ENCODE measurements at regions not wholly inside any gene's neighbourhood (a gene's known extent, or its start where the extent isn't known, plus 50 kb on each side); places are given as distances from the start of the nearest gene placed in this dataset.

DNA sequence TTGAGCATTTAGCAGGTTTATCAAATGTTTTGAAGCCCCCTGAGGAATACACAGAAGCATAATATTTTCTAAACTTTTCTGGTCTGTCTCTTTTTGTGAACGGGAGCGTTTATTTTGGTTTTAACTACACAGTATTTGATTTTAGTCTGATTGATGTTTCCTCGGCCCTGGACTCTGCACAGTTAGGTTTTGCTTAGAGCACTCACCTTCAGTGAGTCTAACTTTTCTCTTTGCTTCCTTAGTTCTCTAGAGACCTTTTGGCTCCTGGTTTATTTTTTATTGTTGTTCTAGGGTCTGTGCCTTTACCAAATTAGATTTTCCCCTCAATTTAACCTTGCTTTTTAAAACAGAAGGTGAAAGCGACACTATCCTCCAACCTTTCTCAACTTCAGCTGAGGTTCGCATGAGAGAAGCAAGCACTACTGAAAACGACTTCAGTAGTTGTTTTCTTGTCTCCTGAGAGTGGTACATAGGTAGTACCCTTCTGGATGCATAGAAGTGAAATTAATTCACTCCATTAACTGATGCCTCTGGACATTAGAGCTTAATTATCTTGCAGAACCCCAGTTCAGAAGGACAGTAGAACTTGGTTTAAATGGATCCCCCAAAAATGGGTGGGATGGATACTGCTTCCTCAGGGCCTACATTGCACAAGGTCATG is 166.7 kb upstream of the ELL2 start:
- in situ Hi-C loops (cut with MboI; ENCODE audit: low pct_ligation_motif_present in 1 of 4, low pct_unique_long_range_greater_than_20kb in 1 of 4, low sequenced_read_pairs in 3 of 4): no loop called here
- WGBS, 2 donors (ENCODE audit: low coverage in 1 of 2): 81 to 84% methylated on average over 6 of the region's 6 CpGs
- H3K4me1 ChIP-seq: peaks cover 0 to 16% (median 12%) of the 10 kb centered on the region in 4 donors

DNA sequence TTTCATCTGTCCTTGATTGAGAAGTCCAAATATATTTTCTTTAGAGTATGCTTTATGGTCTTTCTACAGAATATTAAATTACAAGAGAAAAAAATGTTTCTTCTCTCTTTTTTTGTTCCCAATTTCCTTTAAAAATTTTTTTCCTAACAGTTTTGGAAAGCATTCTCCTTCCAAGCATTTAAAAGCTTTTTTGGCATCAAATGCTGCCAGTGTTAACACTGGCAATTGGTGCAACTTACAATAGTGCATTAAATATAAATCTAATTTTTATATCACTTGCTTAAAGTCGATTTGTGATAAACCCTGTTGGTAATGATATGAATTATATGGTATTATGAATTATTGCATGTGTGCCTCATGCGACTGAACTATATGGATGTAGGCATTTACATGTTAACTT is 165.9 kb upstream of the ELL2 start:
- WGBS, 2 donors (ENCODE audit: low coverage in 1 of 2): 71 to 73% methylated on average over 2 of the region's 2 CpGs

More for the DNA sequence above, 166.7 kb upstream of the ELL2 start:
- no peaks in the 10 kb centered on the region for H3K27me3 ChIP-seq
- no peak overlapping the region for H3K27ac ChIP-seq
- intact Hi-C loops (cut with DNase I; ENCODE audit: low total_unique reads): no loop called here
- DNase-seq: no peak
- no peaks in the 10 kb centered on the region for H3K36me3 ChIP-seq
- no peak overlapping the region for H3K4me3 ChIP-seq
- no peaks in the 10 kb centered on the region for H3K9me3 ChIP-seq
- TF ChIP-seq EP300 (IDR thresholded peaks at IDR 0.05; ENCODE audit: low read depth) (no peak), POLR2AphosphoS5 (IDR thresholded peaks at IDR 0.05) (no peak), POLR2A (IDR thresholded peaks at IDR 0.05) (no peak)
- TF ChIP-seq, protein P1, sequence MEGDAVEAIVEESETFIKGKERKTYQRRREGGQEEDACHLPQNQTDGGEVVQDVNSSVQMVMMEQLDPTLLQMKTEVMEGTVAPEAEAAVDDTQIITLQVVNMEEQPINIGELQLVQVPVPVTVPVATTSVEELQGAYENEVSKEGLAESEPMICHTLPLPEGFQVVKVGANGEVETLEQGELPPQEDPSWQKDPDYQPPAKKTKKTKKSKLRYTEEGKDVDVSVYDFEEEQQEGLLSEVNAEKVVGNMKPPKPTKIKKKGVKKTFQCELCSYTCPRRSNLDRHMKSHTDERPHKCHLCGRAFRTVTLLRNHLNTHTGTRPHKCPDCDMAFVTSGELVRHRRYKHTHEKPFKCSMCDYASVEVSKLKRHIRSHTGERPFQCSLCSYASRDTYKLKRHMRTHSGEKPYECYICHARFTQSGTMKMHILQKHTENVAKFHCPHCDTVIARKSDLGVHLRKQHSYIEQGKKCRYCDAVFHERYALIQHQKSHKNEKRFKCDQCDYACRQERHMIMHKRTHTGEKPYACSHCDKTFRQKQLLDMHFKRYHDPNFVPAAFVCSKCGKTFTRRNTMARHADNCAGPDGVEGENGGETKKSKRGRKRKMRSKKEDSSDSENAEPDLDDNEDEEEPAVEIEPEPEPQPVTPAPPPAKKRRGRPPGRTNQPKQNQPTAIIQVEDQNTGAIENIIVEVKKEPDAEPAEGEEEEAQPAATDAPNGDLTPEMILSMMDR (IDR thresholded peaks at IDR 0.05): no peak

DNA sequence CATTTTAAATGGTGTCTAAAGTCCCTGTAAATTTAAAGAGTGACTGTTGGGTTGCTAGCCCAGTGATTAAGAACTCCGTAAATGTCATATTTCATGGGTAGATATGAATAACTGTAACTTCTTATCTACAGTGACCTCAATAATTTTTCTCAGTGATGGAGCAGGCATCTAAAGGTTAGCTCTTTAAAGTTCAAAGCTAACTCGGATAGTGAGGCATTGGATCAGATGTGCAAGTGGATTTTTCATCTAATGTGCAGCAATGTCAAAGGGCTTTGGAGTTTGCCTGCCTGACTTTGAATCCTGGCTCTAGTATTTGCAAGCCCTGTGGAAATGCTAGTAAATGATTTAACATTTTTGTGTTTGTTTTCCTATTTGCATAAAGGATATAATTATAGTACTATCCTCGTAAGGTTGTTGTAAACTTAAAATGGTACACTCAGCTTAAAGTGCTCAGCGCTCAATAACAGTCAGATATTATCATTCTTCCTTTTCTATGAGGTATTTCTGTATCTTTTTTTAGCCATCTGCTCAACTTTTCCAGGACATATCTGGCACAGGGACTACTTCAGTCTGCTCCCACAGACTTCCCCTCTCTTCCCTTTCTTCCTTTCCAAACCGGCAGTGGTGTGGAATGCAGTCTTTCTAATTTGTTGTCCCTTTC is 163.7 kb upstream of the ELL2 start:
- TF ChIP-seq POLR2AphosphoS5 (IDR thresholded peaks at IDR 0.05) (no peak), EP300 (IDR thresholded peaks at IDR 0.05; ENCODE audit: low read depth) (no peak), POLR2A (IDR thresholded peaks at IDR 0.05) (no peak)
- TF ChIP-seq, protein P1 (IDR thresholded peaks at IDR 0.05): no peak
- Histone ChIP-seq H3K27ac (no peak overlapping the region), H3K4me1 (peaks cover 0 to 16% (median 12%) of the 10 kb centered on the region in 4 donors), H3K9me3 (no peaks in the 10 kb centered on the region), H3K4me3 (no peak overlapping the region), H3K36me3 (no peaks in the 10 kb centered on the region), H3K27me3 (no peaks in the 10 kb centered on the region)
- intact Hi-C loops (cut with DNase I; ENCODE audit: low total_unique reads) (no loop called here), in situ Hi-C loops (cut with MboI; ENCODE audit: low pct_ligation_motif_present in 1 of 4, low pct_unique_long_range_greater_than_20kb in 1 of 4, low sequenced_read_pairs in 3 of 4) (no loop called here)
- WGBS, 2 donors (ENCODE audit: low coverage in 1 of 2): 18 to 39% methylated on average over 4 to 5 of the region's 5 CpGs
- DNase-seq: no peak

More for the DNA sequence above, 165.9 kb upstream of the ELL2 start:
- intact Hi-C loops (cut with DNase I; ENCODE audit: low total_unique reads) (no loop called here), in situ Hi-C loops (cut with MboI; ENCODE audit: low pct_ligation_motif_present in 1 of 4, low pct_unique_long_range_greater_than_20kb in 1 of 4, low sequenced_read_pairs in 3 of 4) (no loop called here)
- Histone ChIP-seq H3K27me3 (no peaks in the 10 kb centered on the region), H3K36me3 (no peaks in the 10 kb centered on the region), H3K9me3 (no peaks in the 10 kb centered on the region), H3K4me1 (peaks cover 0 to 16% (median 12%) of the 10 kb centered on the region in 4 donors), H3K4me3 (no peak overlapping the region), H3K27ac (no peak overlapping the region)
- TF ChIP-seq POLR2AphosphoS5 (IDR thresholded peaks at IDR 0.05) (no peak), POLR2A (IDR thresholded peaks at IDR 0.05) (no peak)
- no peak for DNase-seq

DNA sequence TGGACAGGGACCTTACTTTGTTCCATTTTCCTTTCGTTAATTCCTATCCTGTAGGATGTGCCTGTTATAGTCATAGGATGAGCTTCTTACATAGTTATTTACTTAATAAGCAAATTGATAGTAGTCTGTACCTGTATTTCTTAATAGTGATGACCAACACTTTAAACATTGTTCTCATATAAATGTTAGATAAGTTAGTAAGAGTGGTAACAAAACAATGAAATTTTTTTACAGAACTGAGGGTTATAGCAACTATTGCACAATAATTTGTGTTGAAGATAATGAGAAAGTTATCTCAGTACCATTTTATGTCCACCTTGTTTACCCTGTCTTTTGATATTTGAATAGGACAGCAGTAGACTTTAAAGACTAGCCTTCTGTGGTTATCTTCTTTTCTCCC is 162.9 kb upstream of the ELL2 start:
- no peaks in the 10 kb centered on the region for H3K9me3 ChIP-seq
- TF ChIP-seq EP300 (IDR thresholded peaks at IDR 0.05; ENCODE audit: low read depth): no peak
- no peak overlapping the region for H3K4me3 ChIP-seq
- peaks cover 0 to 16% (median 12%) of the 10 kb centered on the region in 4 donors for H3K4me1 ChIP-seq
- DNase-seq: no peak
- in situ Hi-C loops (cut with MboI; ENCODE audit: low pct_ligation_motif_present in 1 of 4, low pct_unique_long_range_greater_than_20kb in 1 of 4, low sequenced_read_pairs in 3 of 4): no loop called here
- H3K27me3 ChIP-seq: no peaks in the 10 kb centered on the region
- 67 to 94% methylated on average over 1 of the region's 1 CpG for WGBS, 2 donors (ENCODE audit: low coverage in 1 of 2)
- intact Hi-C loops (cut with DNase I; ENCODE audit: low total_unique reads): no loop called here
- no peak overlapping the region for H3K27ac ChIP-seq
- no peaks in the 10 kb centered on the region for H3K36me3 ChIP-seq

DNA sequence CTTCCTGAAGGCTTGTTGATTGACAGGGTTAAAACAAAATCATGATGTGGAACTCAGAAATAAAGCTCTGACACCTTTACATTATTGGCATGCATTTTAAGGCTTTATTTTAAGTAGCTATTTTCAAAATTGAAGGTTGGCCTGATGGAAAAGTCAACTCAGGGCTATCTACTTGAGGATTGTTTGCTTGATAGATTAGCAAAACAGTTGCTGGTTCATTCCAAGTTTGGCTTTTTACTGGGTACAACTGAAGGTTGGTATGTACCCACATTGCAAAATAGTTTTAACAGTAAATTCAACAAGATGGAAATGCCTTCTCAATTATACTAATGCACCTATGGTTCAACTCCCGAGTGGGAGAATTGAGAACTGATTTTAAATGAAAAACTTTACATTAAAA is 161.8 kb upstream of the ELL2 start:
- WGBS, 2 donors (ENCODE audit: low coverage in 1 of 2): 86 to 90% methylated on average over 1 of the region's 1 CpG
- in situ Hi-C loops (cut with MboI; ENCODE audit: low pct_ligation_motif_present in 1 of 4, low pct_unique_long_range_greater_than_20kb in 1 of 4, low sequenced_read_pairs in 3 of 4): no loop called here
- Histone ChIP-seq H3K4me3 (no peak overlapping the region), H3K27ac (no peak overlapping the region), H3K36me3 (no peaks in the 10 kb centered on the region), H3K9me3 (no peaks in the 10 kb centered on the region), H3K27me3 (no peaks in the 10 kb centered on the region), H3K4me1 (peaks cover 0 to 16% (median 12%) of the 10 kb centered on the region in 4 donors)
- intact Hi-C loops (cut with DNase I; ENCODE audit: low total_unique reads): no loop called here
- no peak for TF ChIP-seq EP300 (IDR thresholded peaks at IDR 0.05; ENCODE audit: low read depth)
- DNase-seq: no peak
